ENCODE measurements at regions not wholly inside any gene's neighbourhood (a gene's known extent, or its start where the extent isn't known, plus 50 kb on each side); places are given as distances from the start of the nearest gene placed in this dataset.

DNA sequence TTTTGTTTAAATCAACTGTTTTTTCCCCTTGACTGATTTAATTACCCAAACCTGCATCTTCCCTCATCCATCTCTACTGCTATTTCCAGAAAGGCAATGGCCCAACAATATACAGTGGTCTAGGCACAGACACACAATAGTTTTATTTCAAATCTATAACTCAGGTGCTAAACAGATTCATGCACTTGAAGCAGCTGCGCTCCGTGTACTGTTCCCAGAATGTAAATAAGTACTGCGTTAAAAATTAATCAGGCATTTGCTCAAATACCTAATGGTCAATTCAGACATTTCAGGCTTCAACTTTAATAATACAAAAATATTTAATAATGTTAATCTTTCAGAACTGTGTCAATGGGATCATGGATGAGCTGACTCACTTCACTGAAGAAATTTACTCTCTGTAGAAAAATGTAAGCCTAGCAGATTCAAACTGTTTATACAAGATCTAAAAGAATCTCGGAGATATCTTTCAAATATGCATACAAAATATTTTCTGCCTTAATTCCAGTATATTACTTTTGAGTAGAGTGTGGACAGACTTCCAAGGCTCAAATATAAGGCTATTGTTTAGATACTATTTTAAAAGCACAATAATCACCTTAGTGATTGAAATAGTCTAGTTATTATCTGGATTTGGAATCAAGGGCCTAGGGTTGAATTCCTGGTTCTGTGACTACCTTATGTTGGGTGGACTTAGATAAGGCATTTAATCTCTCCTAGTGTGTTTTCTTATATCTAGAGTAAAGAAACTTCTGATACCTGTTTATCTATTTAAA, 97.4 kb upstream of the PSMD7 start:
- TF ChIP-seq ISL1 (CRISPR knock-in tag; IDR thresholded peaks at IDR 0.05) (no peak), OSR1 (CRISPR knock-in tag; IDR thresholded peaks at IDR 0.05) (no peak), ARNTL (CRISPR knock-in tag; IDR thresholded peaks at IDR 0.05; ENCODE audit: borderline replicate concordance, low read depth) (no peak), PPARA (CRISPR knock-in tag; IDR thresholded peaks at IDR 0.05; ENCODE audit: borderline replicate concordance) (no peak), SNAI2 (CRISPR knock-in tag; IDR thresholded peaks at IDR 0.05) (no peak), RARB (CRISPR knock-in tag; IDR thresholded peaks at IDR 0.05) (no peak), TOX (CRISPR knock-in tag; IDR thresholded peaks at IDR 0.05; ENCODE audit: borderline replicate concordance) (no peak), ZNF70 (CRISPR knock-in tag; IDR thresholded peaks at IDR 0.05) (no peak), ZFP3 (CRISPR knock-in tag; IDR thresholded peaks at IDR 0.05) (no peak), ZFP30 (CRISPR knock-in tag; IDR thresholded peaks at IDR 0.05) (no peak), TCF4 (CRISPR knock-in tag; IDR thresholded peaks at IDR 0.05; ENCODE audit: borderline replicate concordance) (no peak), GLIS3 (CRISPR knock-in tag; IDR thresholded peaks at IDR 0.05) (no peak)
- TF ChIP-seq, protein P1, sequence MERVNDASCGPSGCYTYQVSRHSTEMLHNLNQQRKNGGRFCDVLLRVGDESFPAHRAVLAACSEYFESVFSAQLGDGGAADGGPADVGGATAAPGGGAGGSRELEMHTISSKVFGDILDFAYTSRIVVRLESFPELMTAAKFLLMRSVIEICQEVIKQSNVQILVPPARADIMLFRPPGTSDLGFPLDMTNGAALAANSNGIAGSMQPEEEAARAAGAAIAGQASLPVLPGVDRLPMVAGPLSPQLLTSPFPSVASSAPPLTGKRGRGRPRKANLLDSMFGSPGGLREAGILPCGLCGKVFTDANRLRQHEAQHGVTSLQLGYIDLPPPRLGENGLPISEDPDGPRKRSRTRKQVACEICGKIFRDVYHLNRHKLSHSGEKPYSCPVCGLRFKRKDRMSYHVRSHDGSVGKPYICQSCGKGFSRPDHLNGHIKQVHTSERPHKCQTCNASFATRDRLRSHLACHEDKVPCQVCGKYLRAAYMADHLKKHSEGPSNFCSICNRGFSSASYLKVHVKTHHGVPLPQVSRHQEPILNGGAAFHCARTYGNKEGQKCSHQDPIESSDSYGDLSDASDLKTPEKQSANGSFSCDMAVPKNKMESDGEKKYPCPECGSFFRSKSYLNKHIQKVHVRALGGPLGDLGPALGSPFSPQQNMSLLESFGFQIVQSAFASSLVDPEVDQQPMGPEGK (CRISPR knock-in tag; IDR thresholded peaks at IDR 0.05; ENCODE audit: borderline replicate concordance), result no peak
- TF ChIP-seq, protein P2, sequence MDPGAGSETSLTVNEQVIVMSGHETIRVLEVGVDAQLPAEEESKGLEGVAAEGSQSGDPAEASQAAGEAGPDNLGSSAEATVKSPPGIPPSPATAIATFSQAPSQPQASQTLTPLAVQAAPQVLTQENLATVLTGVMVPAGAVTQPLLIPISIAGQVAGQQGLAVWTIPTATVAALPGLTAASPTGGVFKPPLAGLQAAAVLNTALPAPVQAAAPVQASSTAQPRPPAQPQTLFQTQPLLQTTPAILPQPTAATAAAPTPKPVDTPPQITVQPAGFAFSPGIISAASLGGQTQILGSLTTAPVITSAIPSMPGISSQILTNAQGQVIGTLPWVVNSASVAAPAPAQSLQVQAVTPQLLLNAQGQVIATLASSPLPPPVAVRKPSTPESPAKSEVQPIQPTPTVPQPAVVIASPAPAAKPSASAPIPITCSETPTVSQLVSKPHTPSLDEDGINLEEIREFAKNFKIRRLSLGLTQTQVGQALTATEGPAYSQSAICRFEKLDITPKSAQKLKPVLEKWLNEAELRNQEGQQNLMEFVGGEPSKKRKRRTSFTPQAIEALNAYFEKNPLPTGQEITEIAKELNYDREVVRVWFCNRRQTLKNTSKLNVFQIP (CRISPR knock-in tag; IDR thresholded peaks at IDR 0.05; ENCODE audit: borderline replicate concordance, low read depth), result no peak
- TF ChIP-seq, protein P3, sequence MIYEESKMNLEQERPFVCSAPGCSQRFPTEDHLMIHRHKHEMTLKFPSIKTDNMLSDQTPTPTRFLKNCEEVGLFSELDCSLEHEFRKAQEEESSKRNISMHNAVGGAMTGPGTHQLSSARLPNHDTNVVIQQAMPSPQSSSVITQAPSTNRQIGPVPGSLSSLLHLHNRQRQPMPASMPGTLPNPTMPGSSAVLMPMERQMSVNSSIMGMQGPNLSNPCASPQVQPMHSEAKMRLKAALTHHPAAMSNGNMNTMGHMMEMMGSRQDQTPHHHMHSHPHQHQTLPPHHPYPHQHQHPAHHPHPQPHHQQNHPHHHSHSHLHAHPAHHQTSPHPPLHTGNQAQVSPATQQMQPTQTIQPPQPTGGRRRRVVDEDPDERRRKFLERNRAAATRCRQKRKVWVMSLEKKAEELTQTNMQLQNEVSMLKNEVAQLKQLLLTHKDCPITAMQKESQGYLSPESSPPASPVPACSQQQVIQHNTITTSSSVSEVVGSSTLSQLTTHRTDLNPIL (CRISPR knock-in tag; IDR thresholded peaks at IDR 0.05; ENCODE audit: low read depth), result no peak
- TF ChIP-seq, protein P4, sequence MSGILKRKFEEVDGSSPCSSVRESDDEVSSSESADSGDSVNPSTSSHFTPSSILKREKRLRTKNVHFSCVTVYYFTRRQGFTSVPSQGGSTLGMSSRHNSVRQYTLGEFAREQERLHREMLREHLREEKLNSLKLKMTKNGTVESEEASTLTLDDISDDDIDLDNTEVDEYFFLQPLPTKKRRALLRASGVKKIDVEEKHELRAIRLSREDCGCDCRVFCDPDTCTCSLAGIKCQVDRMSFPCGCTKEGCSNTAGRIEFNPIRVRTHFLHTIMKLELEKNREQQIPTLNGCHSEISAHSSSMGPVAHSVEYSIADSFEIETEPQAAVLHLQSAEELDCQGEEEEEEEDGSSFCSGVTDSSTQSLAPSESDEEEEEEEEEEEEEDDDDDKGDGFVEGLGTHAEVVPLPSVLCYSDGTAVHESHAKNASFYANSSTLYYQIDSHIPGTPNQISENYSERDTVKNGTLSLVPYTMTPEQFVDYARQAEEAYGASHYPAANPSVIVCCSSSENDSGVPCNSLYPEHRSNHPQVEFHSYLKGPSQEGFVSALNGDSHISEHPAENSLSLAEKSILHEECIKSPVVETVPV (CRISPR knock-in tag; IDR thresholded peaks at IDR 0.05), result no peak
- no peak for ATAC-seq

DNA sequence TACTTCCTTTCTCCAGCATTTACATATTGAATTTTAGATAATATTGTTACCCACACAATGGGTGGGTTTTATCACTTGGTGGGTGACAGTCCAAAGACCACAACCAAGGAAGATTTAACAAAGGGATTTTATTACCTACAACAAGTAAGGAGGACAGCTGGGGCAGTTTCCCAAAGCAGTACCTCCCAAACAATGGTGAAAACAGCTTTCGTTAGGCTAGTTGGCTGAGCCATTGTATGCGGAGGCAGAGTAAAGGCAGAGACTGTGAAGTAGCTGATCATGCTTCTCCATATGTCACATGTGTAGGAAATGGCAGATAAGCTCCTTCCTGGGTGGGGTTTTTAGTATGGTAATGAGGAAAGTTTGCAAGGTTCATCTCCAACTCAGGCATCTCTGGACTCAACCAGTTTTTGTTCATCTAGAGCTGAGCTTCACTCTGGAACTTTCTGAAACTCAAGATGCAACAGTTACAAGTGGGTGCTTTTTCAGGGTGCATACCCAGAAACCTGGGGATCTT, 104.3 kb upstream of the PSMD7 start:
- no peak for ATAC-seq
- no peak for TF ChIP-seq SNAI2 (CRISPR knock-in tag; IDR thresholded peaks at IDR 0.05)
- TF ChIP-seq RARB (CRISPR knock-in tag; IDR thresholded peaks at IDR 0.05), result no peak

DNA sequence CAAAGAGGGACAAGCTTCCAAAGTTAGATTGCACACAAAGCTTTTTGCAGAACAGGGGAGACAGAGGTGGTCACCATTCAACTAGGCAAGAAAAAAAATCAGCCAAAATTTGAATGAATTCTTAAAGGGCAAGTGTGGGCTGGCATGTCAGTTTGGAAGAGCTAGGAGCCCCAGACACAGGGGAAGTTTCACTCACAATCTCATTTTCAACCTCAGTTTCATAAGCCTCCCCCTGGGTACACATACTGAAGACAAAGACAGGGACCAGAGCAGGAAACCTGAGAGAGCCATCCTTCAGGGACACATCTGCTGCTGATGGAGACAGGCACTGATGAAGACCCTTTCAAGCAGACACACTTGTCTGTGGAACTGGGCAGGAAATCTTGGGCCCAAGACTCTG, 106.3 kb upstream of the PSMD7 start:
- TF ChIP-seq ZNF8 (CRISPR knock-in tag; IDR thresholded peaks at IDR 0.05), result no peak
- TF ChIP-seq RARB (CRISPR knock-in tag; IDR thresholded peaks at IDR 0.05), result no peak
- TF ChIP-seq CSDC2 (CRISPR knock-in tag; IDR thresholded peaks at IDR 0.05), result no peak
- TF ChIP-seq PPARA (CRISPR knock-in tag; IDR thresholded peaks at IDR 0.05; ENCODE audit: borderline replicate concordance), result no peak
- no peak for TF ChIP-seq SNAI2 (CRISPR knock-in tag; IDR thresholded peaks at IDR 0.05)
- TF ChIP-seq ARNTL (CRISPR knock-in tag; IDR thresholded peaks at IDR 0.05; ENCODE audit: borderline replicate concordance, low read depth), result no peak
- no peak for TF ChIP-seq BACH2 (CRISPR knock-in tag; IDR thresholded peaks at IDR 0.05; ENCODE audit: borderline replicate concordance)
- no peak for TF ChIP-seq ESRRG (CRISPR knock-in tag; IDR thresholded peaks at IDR 0.05)
- TF ChIP-seq ISL1 (CRISPR knock-in tag; IDR thresholded peaks at IDR 0.05), result no peak
- ATAC-seq, result no peak

DNA sequence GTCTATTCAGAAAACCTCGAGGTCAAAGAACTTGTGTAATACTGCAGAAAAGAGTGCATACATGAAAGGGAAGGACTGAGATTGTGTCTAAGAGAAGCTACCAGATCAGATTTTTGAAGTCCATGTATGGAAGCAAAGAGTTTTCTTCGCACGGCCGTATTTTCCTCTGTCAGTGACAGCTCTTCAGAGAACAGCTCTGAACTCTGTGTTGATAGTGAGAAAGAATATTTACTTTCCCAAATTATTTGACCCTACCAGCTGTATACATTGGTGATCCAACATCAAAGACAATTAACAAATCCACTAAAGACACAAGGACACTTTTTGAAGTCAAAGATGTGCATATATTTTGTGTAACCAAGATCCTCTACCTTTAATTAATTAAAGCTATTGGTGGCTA, 107.8 kb upstream of the PSMD7 start:
- ATAC-seq, result no peak
- TF ChIP-seq ARNTL (CRISPR knock-in tag; IDR thresholded peaks at IDR 0.05; ENCODE audit: borderline replicate concordance, low read depth) (no peak), CSDC2 (CRISPR knock-in tag; IDR thresholded peaks at IDR 0.05) (no peak), ISL1 (CRISPR knock-in tag; IDR thresholded peaks at IDR 0.05) (no peak), BACH2 (CRISPR knock-in tag; IDR thresholded peaks at IDR 0.05; ENCODE audit: borderline replicate concordance) (no peak), TOX (CRISPR knock-in tag; IDR thresholded peaks at IDR 0.05; ENCODE audit: borderline replicate concordance) (no peak), OSR1 (CRISPR knock-in tag; IDR thresholded peaks at IDR 0.05) (no peak), SNAI2 (CRISPR knock-in tag; IDR thresholded peaks at IDR 0.05) (no peak), ZNF70 (CRISPR knock-in tag; IDR thresholded peaks at IDR 0.05) (no peak), ZNF565 (CRISPR knock-in tag; conservative IDR thresholded peaks at IDR 0.05; ENCODE audit: low read depth) (no peak), ZNF8 (CRISPR knock-in tag; IDR thresholded peaks at IDR 0.05) (no peak), ZFP30 (CRISPR knock-in tag; IDR thresholded peaks at IDR 0.05) (no peak), GLIS3 (CRISPR knock-in tag; IDR thresholded peaks at IDR 0.05) (no peak), PPARA (CRISPR knock-in tag; IDR thresholded peaks at IDR 0.05; ENCODE audit: borderline replicate concordance) (no peak)
- TF ChIP-seq, protein P3 (CRISPR knock-in tag; IDR thresholded peaks at IDR 0.05; ENCODE audit: low read depth), result no peak
- TF ChIP-seq, protein P2 (CRISPR knock-in tag; IDR thresholded peaks at IDR 0.05; ENCODE audit: borderline replicate concordance, low read depth), result no peak
- TF ChIP-seq, protein P4 (CRISPR knock-in tag; IDR thresholded peaks at IDR 0.05), result no peak

Measured in SK-N-SH treated with all-trans-retinoic acid at 6 μM for 48 hours (cell line).